KMS-11 (cell line): ENCODE measurements at regions not wholly inside any gene's neighbourhood (a gene's known extent, or its start where the extent isn't known, plus 50 kb on each side); places are given as distances from the start of the nearest gene placed in this dataset.

ENCODE experiments used
- H2AFZ ChIP-seq: fragments of 200-600 bp; sonication (generic); 2 replicates; pipeline ENCODE4 v1.6.1; 2016; ENCODE audit warnings: antibody characterized with exemption, mixed run types, low read depth
- H3K27ac ChIP-seq: fragments of 200-600 bp; sonication (generic); 2 replicates; pipeline ENCODE4 v1.6.1; 2016; ENCODE audit warnings: mild to moderate bottlenecking, mixed run types
- H3K27me3 ChIP-seq: fragments of 200-600 bp; sonication (generic); 2 replicates; pipeline ENCODE4 v1.6.1; 2017; ENCODE audit warnings: mild to moderate bottlenecking, low read depth, mixed run types, moderate library complexity; ENCODE audit not compliant: insufficient read depth
- H3K36me3 ChIP-seq: fragments of 200-600 bp; sonication (generic); 2 replicates; pipeline ENCODE4 v1.6.1; 2017; ENCODE audit warnings: mild to moderate bottlenecking, mixed run types; ENCODE audit not compliant: insufficient read depth
- H3K4me1 ChIP-seq: fragments of 200-600 bp; sonication (generic); 2 replicates; pipeline ENCODE4 v1.6.1; 2016; ENCODE audit warnings: mild to moderate bottlenecking, low read depth, mixed run types; ENCODE audit not compliant: poor library complexity, severe bottlenecking
- H3K4me2 ChIP-seq: fragments of 200-600 bp; sonication (generic); 2 replicates; pipeline ENCODE4 v1.7.0; 2016; ENCODE audit warnings: mild to moderate bottlenecking, mixed run types
- H3K4me3 ChIP-seq: fragments of 200-600 bp; sonication (generic); IDR thresholded peaks from 2 replicates; pipeline ENCODE4 v1.6.1; 2017; ENCODE audit warnings: low read depth, low read length, mixed read lengths; ENCODE audit not compliant: insufficient read depth
- H3K79me2 ChIP-seq: fragments of 200-600 bp; sonication (generic); 2 replicates; pipeline ENCODE4 v1.6.1; 2016; ENCODE audit warnings: low read depth, mixed run types; ENCODE audit not compliant: insufficient read depth
- H3K9ac ChIP-seq: fragments of 200-600 bp; sonication (generic); 2 replicates; pipeline ENCODE4 v1.6.1; 2016; ENCODE audit warnings: mild to moderate bottlenecking, mixed run types
- H4K20me1 ChIP-seq: fragments of 200-600 bp; sonication (generic); 2 replicates; pipeline ENCODE4 v1.6.1; 2016; ENCODE audit warnings: mild to moderate bottlenecking, mixed run types; ENCODE audit not compliant: insufficient read depth
- TF ChIP-seq, protein P1 (sequence below): fragments of 200-600 bp; sonication (generic); conservative IDR thresholded peaks from 2 replicates; pipeline ENCODE4 v1.6.1; 2017; ENCODE audit warnings: low read depth, mild to moderate bottlenecking, antibody characterized with exemption, low read length, moderate library complexity, mixed read lengths

DNA sequence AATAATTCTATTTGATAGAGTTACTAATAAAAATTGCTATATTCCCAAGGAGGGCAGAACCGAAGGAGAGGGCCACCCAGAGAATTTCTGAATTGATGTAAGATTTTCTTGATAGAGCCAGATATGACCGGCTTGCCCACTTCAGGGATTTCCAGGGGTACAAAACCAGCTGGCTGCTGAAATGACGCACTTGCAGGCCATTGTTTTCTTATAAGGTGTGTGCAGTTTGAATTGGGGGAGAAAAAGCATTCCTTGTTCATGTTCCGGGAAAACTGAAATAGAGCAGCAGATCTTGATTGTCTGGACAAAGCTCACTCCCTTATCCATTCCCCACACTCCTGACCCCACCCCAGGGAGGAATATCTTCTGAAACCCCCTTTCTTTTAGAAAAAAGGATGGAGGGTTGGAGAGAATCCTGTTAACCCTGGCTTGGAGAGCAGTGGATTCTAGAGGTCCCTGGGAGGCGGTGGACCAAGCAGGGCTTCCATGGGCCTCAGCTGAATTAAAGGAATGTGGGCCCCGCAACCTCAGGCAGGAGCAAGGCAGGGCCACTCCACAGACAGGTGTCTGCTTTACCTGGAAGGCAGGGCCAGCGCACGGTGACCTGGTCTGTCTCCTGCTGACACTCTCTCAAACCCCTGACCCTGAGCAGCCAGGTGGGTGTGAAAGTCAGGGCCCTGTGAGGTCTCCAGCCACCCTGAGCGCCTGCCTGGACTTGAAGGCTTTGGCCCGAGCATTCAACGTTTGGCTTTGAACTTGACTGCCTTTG, 96.4 kb downstream of the TMEM170B start:
- no peak overlapping the region for H3K4me2 ChIP-seq
- no peak overlapping the region for H2AFZ ChIP-seq
- TF ChIP-seq, protein P1, sequence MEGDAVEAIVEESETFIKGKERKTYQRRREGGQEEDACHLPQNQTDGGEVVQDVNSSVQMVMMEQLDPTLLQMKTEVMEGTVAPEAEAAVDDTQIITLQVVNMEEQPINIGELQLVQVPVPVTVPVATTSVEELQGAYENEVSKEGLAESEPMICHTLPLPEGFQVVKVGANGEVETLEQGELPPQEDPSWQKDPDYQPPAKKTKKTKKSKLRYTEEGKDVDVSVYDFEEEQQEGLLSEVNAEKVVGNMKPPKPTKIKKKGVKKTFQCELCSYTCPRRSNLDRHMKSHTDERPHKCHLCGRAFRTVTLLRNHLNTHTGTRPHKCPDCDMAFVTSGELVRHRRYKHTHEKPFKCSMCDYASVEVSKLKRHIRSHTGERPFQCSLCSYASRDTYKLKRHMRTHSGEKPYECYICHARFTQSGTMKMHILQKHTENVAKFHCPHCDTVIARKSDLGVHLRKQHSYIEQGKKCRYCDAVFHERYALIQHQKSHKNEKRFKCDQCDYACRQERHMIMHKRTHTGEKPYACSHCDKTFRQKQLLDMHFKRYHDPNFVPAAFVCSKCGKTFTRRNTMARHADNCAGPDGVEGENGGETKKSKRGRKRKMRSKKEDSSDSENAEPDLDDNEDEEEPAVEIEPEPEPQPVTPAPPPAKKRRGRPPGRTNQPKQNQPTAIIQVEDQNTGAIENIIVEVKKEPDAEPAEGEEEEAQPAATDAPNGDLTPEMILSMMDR: no peak
- H3K9ac ChIP-seq: no peak overlapping the region
- H3K79me2 ChIP-seq: no peaks in the 10 kb centered on the region
- H3K27me3 ChIP-seq: no peaks in the 10 kb centered on the region
- no peaks in the 10 kb centered on the region for H3K36me3 ChIP-seq
- no peak overlapping the region for H3K4me3 ChIP-seq
- no peaks in the 10 kb centered on the region for H3K4me1 ChIP-seq
- H4K20me1 ChIP-seq: no peaks in the 10 kb centered on the region
- H3K27ac ChIP-seq: no peak overlapping the region

DNA sequence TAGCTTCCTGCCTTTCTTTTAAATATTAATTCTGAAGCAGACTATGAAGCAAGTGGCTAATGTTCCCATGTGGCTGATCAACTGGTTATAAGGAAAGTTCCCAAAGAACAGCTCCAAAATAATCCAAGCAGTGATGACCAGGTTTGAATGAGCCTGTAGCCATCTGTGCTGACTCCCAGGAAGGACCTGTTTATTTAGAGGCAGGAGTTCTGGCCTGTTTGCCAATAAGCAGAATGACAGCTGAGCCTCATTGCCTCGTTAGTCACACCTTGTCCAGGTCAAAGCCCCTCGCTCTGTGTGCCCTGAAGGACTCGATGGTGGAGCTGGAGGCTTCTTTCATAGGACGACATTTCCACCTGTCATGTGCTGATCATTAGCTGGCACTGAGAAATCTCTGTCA, 97.4 kb downstream of the TMEM170B start:
- Histone ChIP-seq H3K4me2 (no peak overlapping the region), H2AFZ (no peak overlapping the region), H3K27me3 (no peaks in the 10 kb centered on the region), H4K20me1 (no peaks in the 10 kb centered on the region), H3K79me2 (no peaks in the 10 kb centered on the region), H3K36me3 (no peaks in the 10 kb centered on the region), H3K4me1 (no peaks in the 10 kb centered on the region), H3K4me3 (no peak overlapping the region), H3K9ac (no peak overlapping the region), H3K27ac (no peak overlapping the region)
- TF ChIP-seq, protein P1: no peak

DNA sequence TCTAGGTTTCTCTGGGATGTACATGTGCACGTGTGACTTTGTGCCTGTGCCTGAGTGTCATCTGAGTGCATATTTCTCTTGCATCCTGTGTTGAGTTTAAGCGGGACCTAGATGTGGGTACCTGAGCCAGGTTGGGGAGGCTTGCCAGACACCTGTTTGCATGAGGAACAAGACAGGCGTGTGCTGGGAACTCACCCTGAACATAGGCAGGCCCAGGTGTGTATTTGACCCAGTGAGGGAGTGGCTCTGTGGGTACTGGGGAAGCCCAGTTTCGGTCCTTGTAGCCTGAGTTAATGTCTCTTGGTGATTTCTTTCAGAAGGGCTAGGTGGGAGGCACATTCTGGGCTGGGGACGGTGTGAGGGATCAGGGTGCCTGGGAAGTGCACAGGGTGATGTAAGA, 98.6 kb downstream of the TMEM170B start:
- no peaks in the 10 kb centered on the region for H3K79me2 ChIP-seq
- TF ChIP-seq, protein P1: no peak
- no peaks in the 10 kb centered on the region for H3K36me3 ChIP-seq
- no peak overlapping the region for H2AFZ ChIP-seq
- H3K27ac ChIP-seq: no peak overlapping the region
- no peaks in the 10 kb centered on the region for H4K20me1 ChIP-seq
- no peak overlapping the region for H3K4me3 ChIP-seq
- no peaks in the 10 kb centered on the region for H3K27me3 ChIP-seq
- H3K4me1 ChIP-seq: no peaks in the 10 kb centered on the region
- H3K9ac ChIP-seq: no peak overlapping the region
- no peak overlapping the region for H3K4me2 ChIP-seq

DNA sequence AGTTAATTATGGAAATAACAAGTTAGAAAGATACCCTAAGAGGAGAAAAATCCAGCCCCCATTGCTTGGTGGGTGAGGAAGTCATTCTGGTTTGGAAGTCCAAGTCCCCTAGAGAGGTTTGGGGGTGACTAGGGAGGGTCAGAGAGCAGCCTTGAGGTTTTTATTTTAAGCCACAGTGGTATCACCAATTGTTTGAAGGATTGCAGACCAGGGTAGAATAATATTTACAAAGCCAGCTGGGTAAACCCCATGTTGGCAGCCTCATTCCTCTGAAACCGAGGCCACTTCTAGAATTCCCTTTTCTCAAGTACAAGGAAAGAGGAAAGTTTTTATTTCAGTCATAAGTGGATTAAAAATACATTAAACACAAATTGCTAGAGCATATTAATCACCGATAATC, 99.7 kb downstream of the TMEM170B start:
- no peak overlapping the region for H2AFZ ChIP-seq
- no peak overlapping the region for H3K9ac ChIP-seq
- no peaks in the 10 kb centered on the region for H3K27me3 ChIP-seq
- H4K20me1 ChIP-seq: no peaks in the 10 kb centered on the region
- no peaks in the 10 kb centered on the region for H3K4me1 ChIP-seq
- H3K79me2 ChIP-seq: no peaks in the 10 kb centered on the region
- H3K4me2 ChIP-seq: no peak overlapping the region
- H3K27ac ChIP-seq: no peak overlapping the region
- no peak overlapping the region for H3K4me3 ChIP-seq
- TF ChIP-seq, protein P1: no peak
- H3K36me3 ChIP-seq: no peaks in the 10 kb centered on the region
